ENCODE measurements at regions not wholly inside any gene's neighbourhood (a gene's known extent, or its start where the extent isn't known, plus 50 kb on each side); places are given as distances from the start of the nearest gene placed in this dataset.

DNA sequence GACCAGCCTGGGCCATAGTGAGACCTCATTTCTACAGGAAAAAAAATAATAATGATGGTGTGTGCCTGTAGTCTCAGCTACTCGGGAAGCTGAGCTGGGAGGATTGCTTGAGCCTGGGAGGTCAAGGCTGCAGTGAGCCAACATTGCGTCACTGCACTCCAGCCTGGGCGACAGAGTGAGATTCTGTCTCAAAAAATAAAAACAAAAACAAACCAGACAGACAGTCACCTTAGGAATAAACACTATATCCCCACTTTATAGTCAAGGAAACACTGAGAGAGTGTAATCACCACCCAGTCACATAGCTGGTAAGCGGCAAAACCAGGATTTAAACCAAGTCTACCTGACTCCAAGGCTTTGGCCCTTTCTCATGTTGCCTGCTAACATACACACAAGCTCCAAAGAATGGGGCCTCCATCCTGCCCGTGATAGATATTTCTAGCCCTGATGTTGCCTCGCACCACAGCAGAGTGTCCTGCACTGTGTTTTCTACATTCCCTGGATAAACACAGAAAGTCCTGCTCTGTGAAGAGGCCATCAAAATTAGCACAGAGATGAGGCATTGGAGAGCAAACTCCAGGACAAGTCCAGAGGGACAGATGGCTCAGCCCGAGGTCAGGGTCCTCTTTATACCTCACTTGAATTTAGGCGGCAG lies 66.1 kb upstream of the SMURF2 start (continued):
- TF ChIP-seq, protein P1, sequence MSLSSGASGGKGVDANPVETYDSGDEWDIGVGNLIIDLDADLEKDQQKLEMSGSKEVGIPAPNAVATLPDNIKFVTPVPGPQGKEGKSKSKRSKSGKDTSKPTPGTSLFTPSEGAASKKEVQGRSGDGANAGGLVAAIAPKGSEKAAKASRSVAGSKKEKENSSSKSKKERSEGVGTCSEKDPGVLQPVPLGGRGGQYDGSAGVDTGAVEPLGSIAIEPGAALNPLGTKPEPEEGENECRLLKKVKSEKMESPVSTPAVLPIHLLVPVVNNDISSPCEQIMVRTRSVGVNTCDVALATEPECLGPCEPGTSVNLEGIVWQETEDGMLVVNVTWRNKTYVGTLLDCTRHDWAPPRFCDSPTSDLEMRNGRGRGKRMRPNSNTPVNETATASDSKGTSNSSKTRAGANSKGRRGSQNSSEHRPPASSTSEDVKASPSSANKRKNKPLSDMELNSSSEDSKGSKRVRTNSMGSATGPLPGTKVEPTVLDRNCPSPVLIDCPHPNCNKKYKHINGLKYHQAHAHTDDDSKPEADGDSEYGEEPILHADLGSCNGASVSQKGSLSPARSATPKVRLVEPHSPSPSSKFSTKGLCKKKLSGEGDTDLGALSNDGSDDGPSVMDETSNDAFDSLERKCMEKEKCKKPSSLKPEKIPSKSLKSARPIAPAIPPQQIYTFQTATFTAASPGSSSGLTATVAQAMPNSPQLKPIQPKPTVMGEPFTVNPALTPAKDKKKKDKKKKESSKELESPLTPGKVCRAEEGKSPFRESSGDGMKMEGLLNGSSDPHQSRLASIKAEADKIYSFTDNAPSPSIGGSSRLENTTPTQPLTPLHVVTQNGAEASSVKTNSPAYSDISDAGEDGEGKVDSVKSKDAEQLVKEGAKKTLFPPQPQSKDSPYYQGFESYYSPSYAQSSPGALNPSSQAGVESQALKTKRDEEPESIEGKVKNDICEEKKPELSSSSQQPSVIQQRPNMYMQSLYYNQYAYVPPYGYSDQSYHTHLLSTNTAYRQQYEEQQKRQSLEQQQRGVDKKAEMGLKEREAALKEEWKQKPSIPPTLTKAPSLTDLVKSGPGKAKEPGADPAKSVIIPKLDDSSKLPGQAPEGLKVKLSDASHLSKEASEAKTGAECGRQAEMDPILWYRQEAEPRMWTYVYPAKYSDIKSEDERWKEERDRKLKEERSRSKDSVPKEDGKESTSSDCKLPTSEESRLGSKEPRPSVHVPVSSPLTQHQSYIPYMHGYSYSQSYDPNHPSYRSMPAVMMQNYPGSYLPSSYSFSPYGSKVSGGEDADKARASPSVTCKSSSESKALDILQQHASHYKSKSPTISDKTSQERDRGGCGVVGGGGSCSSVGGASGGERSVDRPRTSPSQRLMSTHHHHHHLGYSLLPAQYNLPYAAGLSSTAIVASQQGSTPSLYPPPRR (CRISPR knock-in tag; IDR thresholded peaks at IDR 0.05; ENCODE audit: borderline replicate concordance) = 0 out of 2 replicates have a peak, but pooled peaks have one; percentile 31
- TF ChIP-seq JUN (CRISPR knock-in tag; IDR thresholded peaks at IDR 0.05) (no peak), TBP (CRISPR knock-in tag; IDR thresholded peaks at IDR 0.05) (no peak), RERE (CRISPR knock-in tag; IDR thresholded peaks at IDR 0.05; ENCODE audit: low read depth) (no peak), ZNF556 (CRISPR knock-in tag; IDR thresholded peaks at IDR 0.05; ENCODE audit: borderline replicate concordance) (no peak), ZNF501 (CRISPR knock-in tag; IDR thresholded peaks at IDR 0.05) (peak; percentile 59; the same call in 1 of the 2 replicates), ZNF282 (IDR thresholded peaks at IDR 0.05; ENCODE audit: partially characterized antibody) (no peak), KAT2B (IDR thresholded peaks at IDR 0.05; ENCODE audit: borderline replicate concordance, low read depth, low read length) (no peak), HNRNPUL1 (IDR thresholded peaks at IDR 0.05; ENCODE audit: low read depth, low read length) (no peak), ZNF850 (CRISPR knock-in tag; conservative IDR thresholded peaks at IDR 0.05) (no peak)
- TF ChIP-seq, protein P2, sequence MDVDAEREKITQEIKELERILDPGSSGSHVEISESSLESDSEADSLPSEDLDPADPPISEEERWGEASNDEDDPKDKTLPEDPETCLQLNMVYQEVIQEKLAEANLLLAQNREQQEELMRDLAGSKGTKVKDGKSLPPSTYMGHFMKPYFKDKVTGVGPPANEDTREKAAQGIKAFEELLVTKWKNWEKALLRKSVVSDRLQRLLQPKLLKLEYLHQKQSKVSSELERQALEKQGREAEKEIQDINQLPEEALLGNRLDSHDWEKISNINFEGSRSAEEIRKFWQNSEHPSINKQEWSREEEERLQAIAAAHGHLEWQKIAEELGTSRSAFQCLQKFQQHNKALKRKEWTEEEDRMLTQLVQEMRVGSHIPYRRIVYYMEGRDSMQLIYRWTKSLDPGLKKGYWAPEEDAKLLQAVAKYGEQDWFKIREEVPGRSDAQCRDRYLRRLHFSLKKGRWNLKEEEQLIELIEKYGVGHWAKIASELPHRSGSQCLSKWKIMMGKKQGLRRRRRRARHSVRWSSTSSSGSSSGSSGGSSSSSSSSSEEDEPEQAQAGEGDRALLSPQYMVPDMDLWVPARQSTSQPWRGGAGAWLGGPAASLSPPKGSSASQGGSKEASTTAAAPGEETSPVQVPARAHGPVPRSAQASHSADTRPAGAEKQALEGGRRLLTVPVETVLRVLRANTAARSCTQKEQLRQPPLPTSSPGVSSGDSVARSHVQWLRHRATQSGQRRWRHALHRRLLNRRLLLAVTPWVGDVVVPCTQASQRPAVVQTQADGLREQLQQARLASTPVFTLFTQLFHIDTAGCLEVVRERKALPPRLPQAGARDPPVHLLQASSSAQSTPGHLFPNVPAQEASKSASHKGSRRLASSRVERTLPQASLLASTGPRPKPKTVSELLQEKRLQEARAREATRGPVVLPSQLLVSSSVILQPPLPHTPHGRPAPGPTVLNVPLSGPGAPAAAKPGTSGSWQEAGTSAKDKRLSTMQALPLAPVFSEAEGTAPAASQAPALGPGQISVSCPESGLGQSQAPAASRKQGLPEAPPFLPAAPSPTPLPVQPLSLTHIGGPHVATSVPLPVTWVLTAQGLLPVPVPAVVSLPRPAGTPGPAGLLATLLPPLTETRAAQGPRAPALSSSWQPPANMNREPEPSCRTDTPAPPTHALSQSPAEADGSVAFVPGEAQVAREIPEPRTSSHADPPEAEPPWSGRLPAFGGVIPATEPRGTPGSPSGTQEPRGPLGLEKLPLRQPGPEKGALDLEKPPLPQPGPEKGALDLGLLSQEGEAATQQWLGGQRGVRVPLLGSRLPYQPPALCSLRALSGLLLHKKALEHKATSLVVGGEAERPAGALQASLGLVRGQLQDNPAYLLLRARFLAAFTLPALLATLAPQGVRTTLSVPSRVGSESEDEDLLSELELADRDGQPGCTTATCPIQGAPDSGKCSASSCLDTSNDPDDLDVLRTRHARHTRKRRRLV (CRISPR knock-in tag; IDR thresholded peaks at IDR 0.05) = no peak

Data from HepG2 (cell line).